ENCODE measurements at regions not wholly inside any gene's neighbourhood (a gene's known extent, or its start where the extent isn't known, plus 50 kb on each side); places are given as distances from the start of the nearest gene placed in this dataset.

DNA sequence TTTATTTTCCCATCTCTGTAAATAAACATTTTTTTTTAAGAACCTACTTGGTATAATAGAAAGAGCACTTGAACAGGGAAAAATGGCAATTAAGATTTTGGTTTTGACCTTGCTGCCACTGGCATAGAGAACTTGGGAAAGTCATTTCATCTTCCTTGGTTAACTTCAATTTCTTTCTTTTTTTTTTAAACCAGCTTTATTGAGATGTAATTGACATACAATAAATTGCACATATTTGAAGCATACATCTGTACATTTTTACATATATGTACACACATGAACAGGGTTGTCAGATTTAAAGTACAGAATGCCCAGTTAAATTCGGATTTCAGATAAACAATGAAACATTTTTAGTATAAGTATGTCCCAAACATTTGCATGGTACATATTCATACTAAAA is 103.0 kb upstream of the RAPGEF2 start:
- TF ChIP-seq CTCF (IDR thresholded peaks at IDR 0.05; ENCODE audit: unreplicated experiment in 3 of 3): no peak
- no peaks in the 10 kb centered on the region for H3K36me3 Mint-ChIP-seq (ENCODE audit: low read depth)
- H3K27ac Mint-ChIP-seq: no peak overlapping the region
- no peaks in the 10 kb centered on the region for H3K9me3 Mint-ChIP-seq
- H3K4me1 Mint-ChIP-seq: peaks cover 7% of the 10 kb centered on the region
- no peaks in the 10 kb centered on the region for H3K27me3 Mint-ChIP-seq (ENCODE audit: low read depth)
- no peak overlapping the region for H3K4me3 Mint-ChIP-seq

- Mint-ChIP-seq H3K27ac (no peak overlapping the region), H3K4me1 (peaks cover 7% of the 10 kb centered on the region)
These were observed 99.9 kb upstream of the RAPGEF2 start for GRCh38 chr4:159002950-159003349.

GRCh38 chr4:159003420-159004253 is 99.2 kb upstream of the RAPGEF2 start:
- peak overlapping the region in 2 of 3 experiments; percentile 2 to 23 for H3K27ac Mint-ChIP-seq
- H3K27me3 Mint-ChIP-seq (ENCODE audit: low read depth): no peaks in the 10 kb centered on the region
- H3K36me3 Mint-ChIP-seq (ENCODE audit: low read depth): no peaks in the 10 kb centered on the region
- H3K4me1 Mint-ChIP-seq: peaks cover 7% of the 10 kb centered on the region
- H3K4me3 Mint-ChIP-seq: no peak overlapping the region
- no peak for TF ChIP-seq CTCF (IDR thresholded peaks at IDR 0.05; ENCODE audit: unreplicated experiment in 3 of 3)
- H3K9me3 Mint-ChIP-seq: no peaks in the 10 kb centered on the region

More at GRCh38 chr4:159002950-159003349, 99.9 kb upstream of the RAPGEF2 start:
- Mint-ChIP-seq H3K27me3 (ENCODE audit: low read depth) (no peaks in the 10 kb centered on the region), H3K9me3 (no peaks in the 10 kb centered on the region), H3K36me3 (ENCODE audit: low read depth) (no peaks in the 10 kb centered on the region), H3K4me3 (no peak overlapping the region)
- TF ChIP-seq CTCF (IDR thresholded peaks at IDR 0.05; ENCODE audit: unreplicated experiment in 3 of 3): no peak

DNA sequence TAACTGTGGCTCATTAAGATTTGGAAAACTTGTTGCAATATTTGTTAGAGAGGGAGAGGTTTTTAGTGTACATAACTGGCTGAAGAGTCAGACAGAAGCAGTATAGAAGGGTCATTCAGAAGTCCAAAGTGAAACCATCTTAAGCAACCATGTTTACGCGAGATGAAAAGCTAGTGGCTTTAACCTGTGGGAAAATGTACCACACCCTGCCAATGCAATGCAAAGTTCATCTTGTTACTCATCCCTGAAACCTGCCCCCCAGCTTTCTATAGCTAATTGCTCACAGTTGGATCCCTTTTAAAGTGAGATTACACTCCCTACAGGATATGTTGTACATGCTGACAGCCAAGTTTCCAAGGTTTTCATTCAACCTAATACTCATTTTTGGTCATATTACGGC is 96.7 kb upstream of the RAPGEF2 start:
- Mint-ChIP-seq H3K27ac (peak overlapping the region in 1 of 3 experiments; percentile 5), H3K36me3 (ENCODE audit: low read depth) (no peaks in the 10 kb centered on the region), H3K9me3 (no peaks in the 10 kb centered on the region), H3K4me3 (no peak overlapping the region), H3K27me3 (ENCODE audit: low read depth) (no peaks in the 10 kb centered on the region), H3K4me1 (peaks cover 7% of the 10 kb centered on the region)
- TF ChIP-seq CTCF (IDR thresholded peaks at IDR 0.05; ENCODE audit: unreplicated experiment in 3 of 3): no peak

GRCh38 chr4:159008671-159009070 is 94.2 kb upstream of the RAPGEF2 start:
- no peaks in the 10 kb centered on the region for H3K9me3 Mint-ChIP-seq
- H3K4me1 Mint-ChIP-seq: peaks cover 1% of the 10 kb centered on the region
- no peaks in the 10 kb centered on the region for H3K36me3 Mint-ChIP-seq (ENCODE audit: low read depth)
- no peak overlapping the region for H3K4me3 Mint-ChIP-seq
- no peaks in the 10 kb centered on the region for H3K27me3 Mint-ChIP-seq (ENCODE audit: low read depth)
- TF ChIP-seq CTCF (IDR thresholded peaks at IDR 0.05; ENCODE audit: unreplicated experiment in 3 of 3): no peak
- no peak overlapping the region for H3K27ac Mint-ChIP-seq

- Mint-ChIP-seq H3K36me3 (ENCODE audit: low read depth) (no peaks in the 10 kb centered on the region), H3K27ac (no peak overlapping the region), H3K4me1 (no peaks in the 10 kb centered on the region), H3K9me3 (no peaks in the 10 kb centered on the region), H3K4me3 (no peak overlapping the region), H3K27me3 (ENCODE audit: low read depth) (no peaks in the 10 kb centered on the region)
- no peak for TF ChIP-seq CTCF (IDR thresholded peaks at IDR 0.05; ENCODE audit: unreplicated experiment in 3 of 3)
These were observed 93.4 kb upstream of the RAPGEF2 start for GRCh38 chr4:159009521-159009920.
